ENCODE measurements at regions not wholly inside any gene's neighbourhood (a gene's known extent, or its start where the extent isn't known, plus 50 kb on each side); places are given as distances from the start of the nearest gene placed in this dataset.

GRCh38 chr20:41877911-41878310, 259.7 kb upstream of the CHD6 start:
- no peak for TF ChIP-seq CTCF (IDR thresholded peaks at IDR 0.05; ENCODE audit: low read length)
- no peak for TF ChIP-seq EZH2 (IDR thresholded peaks at IDR 0.05; ENCODE audit: borderline replicate concordance, low read length)
